Breast epithelium (tissue), 3 donors: ENCODE measurements at regions not wholly inside any gene's neighbourhood (a gene's known extent, or its start where the extent isn't known, plus 50 kb on each side); places are given as distances from the start of the nearest gene placed in this dataset.

ENCODE experiments used
- POLR2A ChIP-seq: fragments of 450-650 bp; IDR thresholded peaks from one replicate; pipeline ENCODE4 v1.6.1; 2016; ENCODE audit warnings: antibody characterized with exemption, mild to moderate bottlenecking, moderate library complexity
- POLR2AphosphoS5 ChIP-seq, 3 donors: sonication (generic); formaldehyde crosslinking; IDR thresholded peaks; one replicate each; pipeline ENCODE4 v1.6.1; 2017; ENCODE audit warnings: antibody characterized with exemption in 3 of 3
- TF ChIP-seq, protein P1 (sequence below), 3 donors: fragments of 450-650 bp; IDR thresholded peaks; one replicate each; pipeline ENCODE4 v1.5.1; 2016 to 2017; ENCODE audit warnings: antibody characterized with exemption in 3 of 3, mild to moderate bottlenecking in 3 of 3, moderate library complexity in 3 of 3

DNA sequence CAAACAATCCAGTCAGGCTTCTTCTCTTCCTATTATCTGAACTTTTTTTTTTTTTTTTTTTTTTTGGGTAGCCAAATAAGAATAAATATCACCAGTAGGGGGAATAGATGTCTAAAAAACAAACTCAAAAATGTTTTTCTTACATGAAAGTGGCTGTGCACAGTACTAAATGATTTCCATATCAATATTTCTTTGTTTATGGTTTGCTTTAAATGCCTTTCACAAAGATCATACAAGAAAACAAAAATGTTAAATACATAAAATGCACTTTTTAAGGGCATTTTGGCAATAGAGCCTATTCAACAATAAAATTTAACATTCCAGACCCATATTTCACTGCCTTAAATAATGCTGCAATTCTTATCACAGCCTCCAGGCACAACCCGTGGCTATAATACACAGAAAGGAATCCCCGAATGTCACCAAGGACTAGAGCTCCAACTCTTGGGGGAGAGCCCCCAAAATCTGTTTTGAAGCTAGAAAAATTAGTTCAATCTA is 91.1 kb upstream of the TBCA start:
- TF ChIP-seq, protein P1, sequence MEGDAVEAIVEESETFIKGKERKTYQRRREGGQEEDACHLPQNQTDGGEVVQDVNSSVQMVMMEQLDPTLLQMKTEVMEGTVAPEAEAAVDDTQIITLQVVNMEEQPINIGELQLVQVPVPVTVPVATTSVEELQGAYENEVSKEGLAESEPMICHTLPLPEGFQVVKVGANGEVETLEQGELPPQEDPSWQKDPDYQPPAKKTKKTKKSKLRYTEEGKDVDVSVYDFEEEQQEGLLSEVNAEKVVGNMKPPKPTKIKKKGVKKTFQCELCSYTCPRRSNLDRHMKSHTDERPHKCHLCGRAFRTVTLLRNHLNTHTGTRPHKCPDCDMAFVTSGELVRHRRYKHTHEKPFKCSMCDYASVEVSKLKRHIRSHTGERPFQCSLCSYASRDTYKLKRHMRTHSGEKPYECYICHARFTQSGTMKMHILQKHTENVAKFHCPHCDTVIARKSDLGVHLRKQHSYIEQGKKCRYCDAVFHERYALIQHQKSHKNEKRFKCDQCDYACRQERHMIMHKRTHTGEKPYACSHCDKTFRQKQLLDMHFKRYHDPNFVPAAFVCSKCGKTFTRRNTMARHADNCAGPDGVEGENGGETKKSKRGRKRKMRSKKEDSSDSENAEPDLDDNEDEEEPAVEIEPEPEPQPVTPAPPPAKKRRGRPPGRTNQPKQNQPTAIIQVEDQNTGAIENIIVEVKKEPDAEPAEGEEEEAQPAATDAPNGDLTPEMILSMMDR (IDR thresholded peaks at IDR 0.05) = no peak
- no peak for TF ChIP-seq POLR2A
- TF ChIP-seq POLR2AphosphoS5 (IDR thresholded peaks at IDR 0.05) = no peak
